MCF 10A (cell line): ENCODE measurements at regions not wholly inside any gene's neighbourhood (a gene's known extent, or its start where the extent isn't known, plus 50 kb on each side); places are given as distances from the start of the nearest gene placed in this dataset.

Experiments used
- BruUV-seq: library from RNA; stranded (reverse); fragments of 400-500 nt; replicated peaks from 2 replicates; lab custom pipeline; 2021; lab: Mats Ljungman, UMichigan
- CTCF ChIA-PET: fragments of 300-600 bp; sonication (Branson Sonifier 250); formaldehyde crosslinking; extraction: SDS; loops from one replicate; lab custom pipeline; 2021; ENCODE audit warnings: antibody characterized with exemption, inconsistent platforms; lab: Yijun Ruan, JAX
- POLR2A ChIA-PET: fragments of 300-600, 350-650 bp; sonication (Branson Sonifier 250); formaldehyde crosslinking; extraction: SDS; loops from one replicate; lab custom pipeline; 2020; ENCODE audit warnings: antibody characterized with exemption, inconsistent platforms; lab: Yijun Ruan, JAX
- DNase-seq: peaks from one replicate; pipeline ENCODE4 v3.0.0-alpha.2; 2018; ENCODE audit not compliant: unreplicated experiment
- H3K27ac Mint-ChIP-seq: one replicate; pipeline ENCODE4 v1.8.0; 2022; ENCODE audit warnings: mild to moderate bottlenecking, low read depth, mixed read lengths; ENCODE audit not compliant: unreplicated experiment
- H3K27me3 Mint-ChIP-seq: one replicate; pipeline ENCODE4 v1.8.0; 2022; ENCODE audit warnings: mixed read lengths; ENCODE audit not compliant: insufficient read depth, unreplicated experiment
- H3K36me3 Mint-ChIP-seq: one replicate; pipeline ENCODE4 v1.8.0; 2022; ENCODE audit warnings: mild to moderate bottlenecking, moderate library complexity, mixed read lengths; ENCODE audit not compliant: insufficient read depth, unreplicated experiment
- H3K4me1 Mint-ChIP-seq: one replicate; pipeline ENCODE4 v1.8.0; 2022; ENCODE audit warnings: mixed read lengths; ENCODE audit not compliant: insufficient read depth, unreplicated experiment
- H3K4me3 Mint-ChIP-seq: one replicate; pipeline ENCODE4 v1.8.0; 2022; ENCODE audit warnings: mild to moderate bottlenecking, moderate library complexity, mixed read lengths; ENCODE audit not compliant: unreplicated experiment
- H3K9me3 Mint-ChIP-seq: one replicate; pipeline ENCODE4 v1.8.0; 2022; ENCODE audit warnings: mixed read lengths; ENCODE audit not compliant: unreplicated experiment
- CTCF ChIP-seq: fragments of 200-600 bp; IDR thresholded peaks from one replicate; pipeline ENCODE4 v1.8.0; 2022; ENCODE audit warnings: antibody characterized with exemption, mild to moderate bottlenecking; ENCODE audit not compliant: unreplicated experiment
- intact Hi-C: fragments of 100-400 bp; cut with micrococcal nuclease; formaldehyde crosslinking; loops from 2 replicates; pipeline ENCODE4 v1.14.1; 2022

GRCh38 chr18:4821801-4822200, 366.7 kb upstream of the DLGAP1 start:
- intact Hi-C loops = no loop called here
- Mint-ChIP-seq H3K4me3 (no peak overlapping the region), H3K36me3 (no peaks in the 10 kb centered on the region), H3K4me1 (no peaks in the 10 kb centered on the region), H3K27ac (no peak overlapping the region), H3K9me3 (no peaks in the 10 kb centered on the region), H3K27me3 (no peaks in the 10 kb centered on the region)
- ChIA-PET CTCF (no interaction called here), POLR2A (no interaction called here)
- DNase-seq = no peak
- no peak for TF ChIP-seq CTCF
- BruUV-seq = no TSS peak

- Mint-ChIP-seq H3K27me3 (no peaks in the 10 kb centered on the region), H3K36me3 (no peaks in the 10 kb centered on the region), H3K27ac (no peak overlapping the region), H3K4me3 (no peak overlapping the region), H3K4me1 (no peaks in the 10 kb centered on the region), H3K9me3 (peaks cover 7% of the 10 kb centered on the region)
- no peak for DNase-seq
- no TSS peak for BruUV-seq
- CTCF ChIA-PET = interaction anchor here (0.7 kb wide), 1 partner anchor 41 kb away, joined by 4 read pairs; no protein-coding TSS in a partner anchor
- POLR2A ChIA-PET = interaction anchor here (0.6 kb wide), 1 partner anchor 150 kb away, joined by 3 read pairs; no protein-coding TSS in a partner anchor
- no peak for TF ChIP-seq CTCF
- intact Hi-C loops = no loop called here
These were observed 362.6 kb upstream of the DLGAP1 start for GRCh38 chr18:4817665-4818064.

DNA sequence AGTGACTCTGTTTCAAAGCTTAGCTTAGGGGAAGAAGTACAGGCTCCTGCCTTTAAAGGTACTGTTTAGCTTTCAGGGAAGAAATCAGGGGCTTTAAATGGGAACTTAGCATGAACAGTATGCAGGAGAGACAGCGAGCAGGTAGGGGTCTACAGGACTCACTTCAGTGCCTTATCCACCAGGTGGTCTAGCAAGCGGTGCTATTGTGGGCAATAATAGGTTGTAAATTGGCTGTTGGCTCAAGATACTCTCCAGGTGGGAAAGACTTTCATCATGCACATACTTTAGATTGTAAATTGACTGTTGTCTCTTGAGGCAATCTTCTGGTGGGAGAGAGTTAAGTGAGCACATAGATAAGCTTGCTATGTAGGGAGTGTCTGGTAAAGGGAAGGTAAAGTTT, 358.6 kb upstream of the DLGAP1 start:
- BruUV-seq = no TSS peak
- Mint-ChIP-seq H3K27ac (no peak overlapping the region), H3K9me3 (peaks cover 7% of the 10 kb centered on the region), H3K36me3 (no peaks in the 10 kb centered on the region), H3K27me3 (no peaks in the 10 kb centered on the region), H3K4me1 (no peaks in the 10 kb centered on the region), H3K4me3 (no peak overlapping the region)
- no peak for TF ChIP-seq CTCF
- intact Hi-C loops = no loop called here
- DNase-seq = no peak
- CTCF ChIA-PET = interaction anchor here (0.8 kb wide), 1 partner anchor 69 kb away, joined by 4 read pairs; no protein-coding TSS in a partner anchor
- POLR2A ChIA-PET = no interaction called here

- no peak overlapping the region for H3K27ac Mint-ChIP-seq
These were observed 353.8 kb upstream of the DLGAP1 start for GRCh38 chr18:4808891-4809290.

More at GRCh38 chr18:4808891-4809290, 353.8 kb upstream of the DLGAP1 start:
- no peak for DNase-seq
- H3K4me3 Mint-ChIP-seq = no peak overlapping the region
- intact Hi-C loops = no loop called here
- H3K36me3 Mint-ChIP-seq = no peaks in the 10 kb centered on the region
- BruUV-seq = no TSS peak
- POLR2A ChIA-PET = no interaction called here
- no peaks in the 10 kb centered on the region for H3K27me3 Mint-ChIP-seq
- peaks cover 4% of the 10 kb centered on the region for H3K9me3 Mint-ChIP-seq
- CTCF ChIA-PET = no interaction called here
- H3K4me1 Mint-ChIP-seq = no peaks in the 10 kb centered on the region
- no peak for TF ChIP-seq CTCF
